H1 (cell line): ENCODE measurements at regions not wholly inside any gene's neighbourhood (a gene's known extent, or its start where the extent isn't known, plus 50 kb on each side); places are given as distances from the start of the nearest gene placed in this dataset.

ENCODE experiments used
- CTCF ChIA-PET: fragments of 300-600 bp; sonication (Branson Sonifier 250); formaldehyde crosslinking; loops from one replicate; lab custom pipeline; 2021; ENCODE audit not compliant: partially characterized antibody; lab: Charles Lee
- POLR2A ChIA-PET: fragments of 300-600 bp; sonication (Branson Sonifier 250); formaldehyde crosslinking; loops from one replicate; lab custom pipeline; 2021; ENCODE audit warnings: inconsistent platforms; ENCODE audit not compliant: partially characterized antibody; lab: Charles Lee
- DNase-seq, 2 experiments: peaks; one replicate each; pipeline versions ENCODE4 v3.0.0 to v3.0.0-alpha.2; 2010 to 2022; ENCODE audit warnings: low spot score in 2 of 2, low read depth in 1 of 2, mixed read lengths in 1 of 2
- FAIRE-seq: peaks from 2 replicates; lab custom pipeline; 2011; peaks lifted over from hg19 to GRCh38; lab: Jason Lieb, UNC
- H2AFZ ChIP-seq: 2 replicates; pipeline ENCODE4 v1.8.1; 2012; ENCODE audit warnings: low read length, inconsistent platforms
- H2AK5ac ChIP-seq: 2 replicates; pipeline ENCODE4 v1.6.1; 2013; ENCODE audit warnings: low read depth, low read length
- H2BK120ac ChIP-seq: replicated peaks from 2 replicates; pipeline ENCODE3; 2013; ENCODE audit warnings: low read depth, low read length, inconsistent platforms
- H2BK12ac ChIP-seq: 2 replicates; pipeline ENCODE4 v1.6.1; 2013; ENCODE audit warnings: low read depth, low read length
- H2BK15ac ChIP-seq: 2 replicates; pipeline ENCODE4 v1.6.1; 2013; ENCODE audit warnings: low read length
- H2BK20ac ChIP-seq: 2 replicates; pipeline ENCODE4 v1.6.1; 2013; ENCODE audit warnings: low read length
- H2BK5ac ChIP-seq: 2 replicates; pipeline ENCODE4 v1.6.1; 2013; ENCODE audit warnings: low read depth, low read length
- H3K14ac ChIP-seq: 2 replicates; pipeline ENCODE4 v1.6.1; 2013; ENCODE audit warnings: inconsistent platforms; ENCODE audit not compliant: insufficient read length
- H3K18ac ChIP-seq: 2 replicates; pipeline ENCODE4 v1.6.1; 2013; ENCODE audit warnings: low read length; ENCODE audit errors: extremely low read depth
- H3K23ac ChIP-seq: 2 replicates; pipeline ENCODE4 v1.6.1; 2013; ENCODE audit warnings: inconsistent platforms; ENCODE audit not compliant: insufficient read length
- H3K23me2 ChIP-seq: 2 replicates; pipeline ENCODE4 v1.6.1; 2013; ENCODE audit warnings: low read depth, low read length
- H3K27ac ChIP-seq: 2 replicates; pipeline ENCODE4 v1.6.1; 2011; ENCODE audit warnings: low read depth, low read length, inconsistent platforms
- H3K27me3 ChIP-seq, 4 experiments: replicated peaks in 1 of 4; 1 replicate in 1 of 4; 2 replicates in 3 of 4; pipeline versions ENCODE4 v1.6.1 to v1.8.1; 2011 to 2013; ENCODE audit warnings: low read length in 3 of 4, mild to moderate bottlenecking in 3 of 4, inconsistent platforms in 2 of 4, mixed read lengths in 2 of 4, moderate library complexity in 1 of 4; ENCODE audit not compliant: control insufficient read depth in 3 of 4, insufficient read depth in 3 of 4; ENCODE audit errors: extremely low read depth in 1 of 4
- H3K36me3 ChIP-seq, 4 experiments: 2 replicates each; pipeline versions ENCODE4 v1.6.1 to v1.8.1; 2011 to 2013; ENCODE audit warnings: mild to moderate bottlenecking in 4 of 4, low read length in 3 of 4, moderate library complexity in 2 of 4, control low read depth in 1 of 4, inconsistent platforms in 1 of 4; ENCODE audit not compliant: insufficient read depth in 4 of 4, control insufficient read depth in 2 of 4
- H3K4ac ChIP-seq: replicated peaks from 2 replicates; pipeline ENCODE3; 2013; ENCODE audit warnings: low read length, low read depth, mixed read lengths, inconsistent platforms; ENCODE audit not compliant: insufficient read length
- H3K4me1 ChIP-seq, 4 experiments: replicated peaks in 1 of 4; 1 replicate in 1 of 4; 2 replicates in 3 of 4; pipeline versions ENCODE4 v1.6.1 to v1.8.1; 2011 to 2013; ENCODE audit warnings: low read length in 3 of 4, inconsistent platforms in 2 of 4, mixed read lengths in 1 of 4; ENCODE audit not compliant: insufficient read depth in 4 of 4, control insufficient read depth in 3 of 4
- H3K4me2 ChIP-seq, 2 experiments: 2 replicates each; pipeline versions ENCODE4 v1.6.1 to v1.8.1; 2011 to 2013; ENCODE audit warnings: low read depth in 2 of 2, low read length in 2 of 2, control low read depth in 1 of 2, inconsistent platforms in 1 of 2, mild to moderate bottlenecking in 1 of 2; ENCODE audit not compliant: insufficient read depth in 1 of 2
- H3K4me3 ChIP-seq, 4 experiments: fragments of 200-600, 300-600 bp in 1 of 4; sonication (generic), shearing (Covaris generic), sonication (Bioruptor Twin) in 1 of 4; 2 replicates each; pipeline versions ENCODE4 v1.5.1 to v1.8.1; 2011 to 2016; ENCODE audit warnings: low read length in 4 of 4, low read depth in 3 of 4, control low read depth in 2 of 4, inconsistent platforms in 2 of 4, mild to moderate bottlenecking in 2 of 4, mixed read lengths in 1 of 4, moderate library complexity in 1 of 4; ENCODE audit not compliant: insufficient read depth in 2 of 4; ENCODE audit errors: extremely low read depth in 1 of 4
- H3K56ac ChIP-seq: replicated peaks from 2 replicates; pipeline ENCODE3; 2013; ENCODE audit warnings: low read depth, mild to moderate bottlenecking, mixed read lengths, low read length, inconsistent platforms; ENCODE audit not compliant: insufficient read length
- H3K79me1 ChIP-seq: 2 replicates; pipeline ENCODE4 v1.6.1; 2013; ENCODE audit warnings: low read depth, low read length, control low read depth
- H3K79me2 ChIP-seq, 2 experiments: 2 replicates each; pipeline versions ENCODE4 v1.6.1 to v1.8.1; 2012 to 2013; ENCODE audit warnings: low read length in 2 of 2, mild to moderate bottlenecking in 2 of 2, inconsistent platforms in 1 of 2; ENCODE audit not compliant: insufficient read depth in 2 of 2, control insufficient read depth in 1 of 2
- H3K9ac ChIP-seq, 4 experiments: replicated peaks in 1 of 4; 1 replicate in 1 of 4; 2 replicates in 3 of 4; pipeline versions ENCODE4 v1.6.1 to v1.8.1; 2011 to 2013; ENCODE audit warnings: low read depth in 3 of 4, low read length in 3 of 4, control low read depth in 2 of 4, mild to moderate bottlenecking in 2 of 4, moderate library complexity in 2 of 4, inconsistent platforms in 1 of 4; ENCODE audit errors: extremely low read depth in 1 of 4
- H3K9me3 ChIP-seq, 2 experiments: 2 replicates each; pipeline versions ENCODE4 v1.6.1 to v1.8.1; 2012 to 2013; ENCODE audit warnings: mild to moderate bottlenecking in 2 of 2, moderate library complexity in 2 of 2, control low read depth in 1 of 2, inconsistent platforms in 1 of 2, low read depth in 1 of 2, low read length in 1 of 2, mixed read lengths in 1 of 2; ENCODE audit not compliant: insufficient read depth in 2 of 2
- H4K20me1 ChIP-seq, 2 experiments: replicated peaks in 1 of 2; 2 replicates each; pipeline versions ENCODE3 to v1.8.1; 2011 to 2013; ENCODE audit warnings: inconsistent platforms in 2 of 2, low read length in 2 of 2, mild to moderate bottlenecking in 1 of 2; ENCODE audit not compliant: insufficient read depth in 2 of 2, control insufficient read depth in 1 of 2
- H4K5ac ChIP-seq: 2 replicates; pipeline ENCODE4 v1.6.1; 2013; ENCODE audit warnings: low read length, low read depth, mixed read lengths, inconsistent platforms; ENCODE audit not compliant: insufficient read length
- H4K8ac ChIP-seq: 2 replicates; pipeline ENCODE4 v1.8.0; 2013; ENCODE audit warnings: mild to moderate bottlenecking, moderate library complexity, low read length, inconsistent platforms; ENCODE audit not compliant: insufficient read depth; ENCODE audit errors: extremely low read depth
- H4K91ac ChIP-seq: replicated peaks from 2 replicates; pipeline ENCODE3; 2013; ENCODE audit warnings: low read length, mixed read lengths, inconsistent platforms; ENCODE audit not compliant: insufficient read length
- EP300 ChIP-seq, 2 experiments: IDR thresholded peaks; 1 replicate in 1 of 2; 2 replicates in 1 of 2; pipeline ENCODE4 v1.6.1; 2011 to 2012; ENCODE audit warnings: low read depth in 2 of 2, low read length in 2 of 2, mild to moderate bottlenecking in 2 of 2, borderline replicate concordance in 1 of 2, inconsistent platforms in 1 of 2, moderate library complexity in 1 of 2
- EZH2 ChIP-seq: fragments of 200-600 bp; sonication (generic); IDR thresholded peaks from 2 replicates; pipeline ENCODE4 v1.7.1; 2012; ENCODE audit warnings: low read depth, mild to moderate bottlenecking, moderate library complexity, low read length, inconsistent platforms; ENCODE audit not compliant: severe bottlenecking
- KDM4A ChIP-seq: IDR thresholded peaks from one replicate; pipeline ENCODE4 v1.7.1; 2012; ENCODE audit warnings: low read depth, mild to moderate bottlenecking, moderate library complexity, low read length, inconsistent platforms; ENCODE audit not compliant: severe bottlenecking
- KDM5A ChIP-seq: fragments of 200-600 bp; IDR thresholded peaks from 2 replicates; pipeline ENCODE4 v1.7.1; 2012; ENCODE audit warnings: mild to moderate bottlenecking, low read length, inconsistent platforms, mixed read lengths
- PHF8 ChIP-seq: fragments of 200-600 bp; sonication (generic); conservative IDR thresholded peaks from 2 replicates; pipeline ENCODE4 v1.7.1; 2012; ENCODE audit warnings: low read depth, mild to moderate bottlenecking, inconsistent platforms, low read length, moderate library complexity
- RAD21 ChIP-seq, 2 experiments: IDR thresholded peaks in 1 of 2; conservative IDR thresholded peaks in 1 of 2; 2 replicates each; pipeline ENCODE4 v1.6.1; 2011; ENCODE audit warnings: low read depth in 2 of 2, low read length in 2 of 2, improper control_type of control experiment in 1 of 2, inconsistent platforms in 1 of 2, mild to moderate bottlenecking in 1 of 2, moderate library complexity in 1 of 2
- SIRT6 ChIP-seq: IDR thresholded peaks from one replicate; pipeline ENCODE4 v1.7.1; 2012; ENCODE audit warnings: low read length, inconsistent platforms
- SRF ChIP-seq: IDR thresholded peaks from 2 replicates; pipeline ENCODE4 v1.6.1; 2011; ENCODE audit warnings: mild to moderate bottlenecking, low read depth, low read length, moderate library complexity
- TAF7 ChIP-seq: optimal IDR thresholded peaks from 2 replicates; pipeline ENCODE3; 2011; ENCODE audit warnings: low read depth, mild to moderate bottlenecking, inconsistent platforms, low read length, moderate library complexity, borderline replicate concordance
- WGBS, 2 experiments: shearing (Covaris generic) in 1 of 2; methylation state at CpG; one replicate each; pipeline versions ENCODE4 v1.1.6 to v1.1.7; 2013 to 2015; ENCODE audit warnings: low lambda C conversion rate in 2 of 2, mixed read lengths in 2 of 2, inconsistent platforms in 1 of 2, low coverage in 1 of 2, missing lambda C conversion rate in 1 of 2; ENCODE audit not compliant: insufficient replicate concordance in 2 of 2, insufficient coverage in 1 of 2, insufficient read length in 1 of 2; ENCODE audit errors: extremely low coverage in 1 of 2, missing lambda C conversion rate in 1 of 2; 5-methylcytosine and 5-hydroxymethylcytosine counted together

DNA sequence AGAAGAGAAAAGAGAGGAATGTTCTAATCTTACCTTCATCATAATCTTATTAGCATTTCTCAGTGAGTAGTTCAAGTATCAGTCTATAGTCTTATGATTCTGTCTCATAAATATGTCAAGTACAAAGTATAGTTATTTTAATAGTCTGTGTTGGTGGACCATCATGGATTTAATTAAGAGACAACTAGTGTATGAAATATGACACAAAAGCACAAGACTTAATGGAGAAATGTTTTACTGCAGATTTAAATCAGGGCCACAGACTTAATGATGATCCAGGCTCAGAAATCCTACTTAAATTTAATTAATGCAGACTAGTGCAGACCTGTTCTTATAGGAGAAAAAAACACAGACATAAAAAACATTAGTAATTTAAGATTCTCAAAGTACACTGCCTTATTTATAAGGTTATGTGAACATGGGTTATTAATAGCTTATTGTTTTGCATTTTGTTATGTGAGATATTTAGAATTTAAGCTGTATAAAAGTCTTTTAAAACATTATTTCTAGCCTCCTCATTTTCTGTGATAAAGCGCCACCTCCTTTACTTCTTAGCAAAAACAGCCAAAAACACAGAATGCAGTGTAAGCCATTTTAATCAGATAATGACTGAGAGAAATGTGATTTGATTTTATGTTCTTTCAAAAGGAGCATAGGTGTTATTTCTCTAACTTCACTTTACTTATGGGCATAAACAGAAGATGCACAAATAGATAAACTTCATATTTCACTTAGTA is 255.0 kb upstream of the SNX7 start:
- H3K14ac ChIP-seq: no peak overlapping the region
- no peak overlapping the region for H3K23ac ChIP-seq
- H4K91ac ChIP-seq: no peak overlapping the region
- H2BK12ac ChIP-seq: no peak overlapping the region
- H3K79me1 ChIP-seq: no peaks in the 10 kb centered on the region
- no peaks in the 10 kb centered on the region for H3K23me2 ChIP-seq
- no peak overlapping the region for H3K4ac ChIP-seq
- no peaks in the 10 kb centered on the region for H3K4me1 ChIP-seq
- H4K5ac ChIP-seq: no peak overlapping the region
- H2BK15ac ChIP-seq: no peak overlapping the region
- no peaks in the 10 kb centered on the region for H3K79me2 ChIP-seq
- no peaks in the 10 kb centered on the region for H3K9me3 ChIP-seq
- no peak overlapping the region for H2AFZ ChIP-seq
- no peak overlapping the region for H3K4me3 ChIP-seq
- 90% methylated on average over 1 of the region's 1 CpG; no CpG with 5 or more reads in 1 of the 2 experiments for WGBS, 2 experiments
- H2BK5ac ChIP-seq: no peak overlapping the region
- H4K8ac ChIP-seq: no peak overlapping the region
- no peaks in the 10 kb centered on the region for H3K36me3 ChIP-seq
- no peak overlapping the region for H2BK20ac ChIP-seq
- DNase-seq (no peak), FAIRE-seq (no peak)
- no peak overlapping the region for H3K56ac ChIP-seq
- H2BK120ac ChIP-seq: no peak overlapping the region
- ChIA-PET CTCF (interaction anchor here (1.1 kb wide), 1 partner anchor 14 kb away, joined by 3 read pairs; no protein-coding TSS in a partner anchor), POLR2A (no interaction called here)
- H3K18ac ChIP-seq: no peak overlapping the region
- no peaks in the 10 kb centered on the region for H4K20me1 ChIP-seq
- H3K4me2 ChIP-seq: no peak overlapping the region
- H2AK5ac ChIP-seq: no peak overlapping the region
- no peak overlapping the region for H3K27ac ChIP-seq
- no peak overlapping the region for H3K9ac ChIP-seq
- H3K27me3 ChIP-seq: no peaks in the 10 kb centered on the region
- TF ChIP-seq EP300 (IDR thresholded peaks at IDR 0.05; ENCODE audit: borderline replicate concordance in 1 of 2, low read depth in 2 of 2, low read length in 2 of 2) (no peak), KDM5A (no peak), SIRT6 (no peak), RAD21 (IDR thresholded peaks at IDR 0.05 in 1 of 2, conservative IDR thresholded peaks at IDR 0.05 in 1 of 2; ENCODE audit: low read depth in 2 of 2, low read length in 2 of 2) (no peak), EZH2 (no peak), PHF8 (no peak), SRF (no peak), KDM4A (no peak), TAF7 (no peak)
